ENCODE measurements at regions not wholly inside any gene's neighbourhood (a gene's known extent, or its start where the extent isn't known, plus 50 kb on each side); places are given as distances from the start of the nearest gene placed in this dataset.

DNA sequence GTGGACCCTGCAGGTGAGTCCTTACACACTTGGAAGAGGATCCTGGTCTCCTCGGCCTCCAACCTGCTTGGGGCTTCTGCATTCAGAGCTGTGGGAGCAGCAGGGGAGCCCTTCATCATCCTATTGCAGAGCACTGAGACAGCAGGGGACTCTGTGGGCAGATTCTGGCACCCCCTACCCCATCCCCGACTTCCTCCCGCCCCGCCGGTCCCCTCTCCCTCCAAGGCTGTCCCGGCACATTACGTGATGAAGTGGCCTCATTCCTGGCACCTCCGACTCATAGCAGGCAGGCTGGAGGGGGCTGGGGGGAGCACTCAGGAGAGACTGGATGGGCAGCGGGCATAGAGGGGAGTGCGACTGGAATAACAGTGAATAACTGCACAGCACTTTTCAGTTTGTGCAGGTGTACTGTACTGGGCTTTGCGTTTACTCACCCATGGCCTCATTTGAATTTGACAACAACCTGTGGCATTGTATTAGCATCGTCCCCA is 394.1 kb downstream of the MATN1 start:
- TF ChIP-seq, protein P1, sequence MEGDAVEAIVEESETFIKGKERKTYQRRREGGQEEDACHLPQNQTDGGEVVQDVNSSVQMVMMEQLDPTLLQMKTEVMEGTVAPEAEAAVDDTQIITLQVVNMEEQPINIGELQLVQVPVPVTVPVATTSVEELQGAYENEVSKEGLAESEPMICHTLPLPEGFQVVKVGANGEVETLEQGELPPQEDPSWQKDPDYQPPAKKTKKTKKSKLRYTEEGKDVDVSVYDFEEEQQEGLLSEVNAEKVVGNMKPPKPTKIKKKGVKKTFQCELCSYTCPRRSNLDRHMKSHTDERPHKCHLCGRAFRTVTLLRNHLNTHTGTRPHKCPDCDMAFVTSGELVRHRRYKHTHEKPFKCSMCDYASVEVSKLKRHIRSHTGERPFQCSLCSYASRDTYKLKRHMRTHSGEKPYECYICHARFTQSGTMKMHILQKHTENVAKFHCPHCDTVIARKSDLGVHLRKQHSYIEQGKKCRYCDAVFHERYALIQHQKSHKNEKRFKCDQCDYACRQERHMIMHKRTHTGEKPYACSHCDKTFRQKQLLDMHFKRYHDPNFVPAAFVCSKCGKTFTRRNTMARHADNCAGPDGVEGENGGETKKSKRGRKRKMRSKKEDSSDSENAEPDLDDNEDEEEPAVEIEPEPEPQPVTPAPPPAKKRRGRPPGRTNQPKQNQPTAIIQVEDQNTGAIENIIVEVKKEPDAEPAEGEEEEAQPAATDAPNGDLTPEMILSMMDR (IDR thresholded peaks at IDR 0.05; ENCODE audit: low read depth, low read length, missing control alignments): no peak
- H3K27me3 ChIP-seq (replicated peaks): no peaks in the 10 kb centered on the region
- H3K36me3 ChIP-seq (replicated peaks): no peaks in the 10 kb centered on the region
- in situ Hi-C loops (cut with HindIII; ENCODE audit: low pct_ligation_motif_present, low sequenced_read_pairs): no loop called here
- H3K27ac ChIP-seq: no peak overlapping the region
- H3K4me3 ChIP-seq (ENCODE audit: low read depth, low read length): no peak overlapping the region
- DNase-seq: no peak

DNA sequence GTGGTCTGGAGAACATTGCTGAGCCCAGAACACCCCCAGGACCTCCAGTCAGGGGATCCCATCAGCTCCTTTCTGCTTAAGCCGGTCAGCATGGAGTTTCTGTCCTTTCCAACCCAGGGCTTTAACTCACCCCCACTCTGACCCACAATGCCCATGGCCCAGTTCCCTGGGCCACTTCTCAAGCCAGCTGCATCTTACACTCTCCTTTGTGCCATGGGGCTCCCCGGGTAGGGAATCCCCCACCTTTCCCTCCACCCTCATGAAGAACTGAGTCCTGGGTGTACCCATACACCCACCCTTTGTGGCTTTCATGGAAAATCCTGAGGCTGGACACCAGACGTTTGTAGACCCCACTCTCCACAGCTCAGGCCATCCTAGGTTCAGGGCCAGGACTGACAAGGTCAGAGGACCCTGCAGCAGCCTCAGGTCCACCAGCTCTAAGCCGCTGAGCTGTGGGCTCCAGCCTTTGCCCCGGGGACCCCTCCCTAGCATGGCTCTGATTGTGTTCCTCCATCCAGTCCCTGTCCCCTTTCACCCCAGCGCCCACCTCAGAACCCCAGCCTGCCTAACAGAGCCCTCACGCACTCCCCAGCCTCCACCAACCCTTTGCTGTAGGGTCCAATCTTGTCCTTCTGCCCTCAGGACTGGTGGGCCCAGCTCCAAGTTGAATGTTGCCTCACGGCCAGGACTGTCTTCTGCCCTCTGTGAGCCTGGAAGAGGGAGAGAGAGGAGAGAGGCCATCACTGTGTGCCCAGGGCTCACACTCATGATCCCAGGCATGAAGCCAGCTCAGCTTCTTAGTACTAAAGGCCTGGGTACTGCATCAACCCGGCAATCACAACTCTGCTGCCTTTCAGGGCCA is 394.8 kb downstream of the MATN1 start:
- no peak for DNase-seq
- Histone ChIP-seq H3K27ac (no peak overlapping the region), H3K36me3 (replicated peaks) (no peaks in the 10 kb centered on the region), H3K27me3 (replicated peaks) (no peaks in the 10 kb centered on the region), H3K4me3 (ENCODE audit: low read depth, low read length) (no peak overlapping the region)
- in situ Hi-C loops (cut with HindIII; ENCODE audit: low pct_ligation_motif_present, low sequenced_read_pairs): no loop called here
- TF ChIP-seq, protein P1 (IDR thresholded peaks at IDR 0.05; ENCODE audit: low read depth, low read length, missing control alignments): no peak

DNA sequence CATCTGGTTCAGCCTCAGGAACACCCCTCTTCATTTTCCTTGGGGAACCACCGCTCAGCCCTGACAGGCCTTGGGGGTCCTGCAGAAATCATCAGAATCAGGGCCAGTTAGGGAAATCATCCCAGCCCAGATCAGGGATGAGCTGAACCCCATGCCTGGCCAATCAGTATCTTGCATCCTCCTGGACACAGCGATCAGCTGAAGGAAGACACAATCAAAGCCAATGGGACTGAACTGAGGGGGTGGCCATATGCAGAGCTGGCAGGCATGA is 395.4 kb downstream of the MATN1 start:
- TF ChIP-seq, protein P1 (IDR thresholded peaks at IDR 0.05; ENCODE audit: low read depth, low read length, missing control alignments): no peak
- no peaks in the 10 kb centered on the region for H3K36me3 ChIP-seq (replicated peaks)
- no peak for DNase-seq
- no peak overlapping the region for H3K4me3 ChIP-seq (ENCODE audit: low read depth, low read length)
- no peak overlapping the region for H3K27ac ChIP-seq
- in situ Hi-C loops (cut with HindIII; ENCODE audit: low pct_ligation_motif_present, low sequenced_read_pairs): no loop called here
- no peaks in the 10 kb centered on the region for H3K27me3 ChIP-seq (replicated peaks)

DNA sequence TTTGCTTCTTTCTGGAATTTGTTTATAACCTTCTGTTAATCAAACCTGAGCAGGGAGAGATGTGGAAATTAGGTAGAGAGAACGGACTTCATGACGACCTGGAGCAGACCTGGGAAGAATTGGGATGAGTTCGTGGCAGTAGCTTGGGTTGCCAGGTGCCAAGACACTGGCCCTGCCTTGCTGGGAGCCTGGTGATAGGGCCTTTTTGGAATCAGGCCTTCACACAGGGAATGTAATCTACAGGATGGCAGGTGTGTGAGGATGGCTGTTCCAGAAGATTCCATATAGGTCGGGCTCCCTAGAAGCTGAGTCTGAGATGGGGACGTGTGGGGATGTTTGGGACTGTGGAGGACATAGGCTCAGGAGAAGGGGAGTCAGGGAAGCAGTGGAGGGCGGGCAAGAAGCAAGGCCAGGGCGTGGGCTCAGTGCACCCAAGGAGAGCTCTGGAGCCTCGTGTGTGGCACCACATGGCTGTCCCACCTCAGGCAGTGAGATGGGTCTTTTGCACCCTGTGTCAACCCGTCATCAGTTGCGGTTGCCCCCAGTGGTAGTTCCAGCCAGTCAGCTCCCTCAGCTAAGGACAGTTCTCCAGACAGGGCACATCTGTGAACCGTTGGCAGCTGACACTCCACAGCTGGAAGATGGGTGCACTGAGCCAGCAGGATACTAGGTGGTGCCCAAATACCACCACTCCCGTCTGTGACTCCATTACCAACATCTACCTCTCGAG is 395.9 kb downstream of the MATN1 start:
- Histone ChIP-seq H3K36me3 (replicated peaks) (no peaks in the 10 kb centered on the region), H3K27ac (no peak overlapping the region), H3K27me3 (replicated peaks) (no peaks in the 10 kb centered on the region), H3K4me3 (ENCODE audit: low read depth, low read length) (no peak overlapping the region)
- in situ Hi-C loops (cut with HindIII; ENCODE audit: low pct_ligation_motif_present, low sequenced_read_pairs): no loop called here
- TF ChIP-seq, protein P1 (IDR thresholded peaks at IDR 0.05; ENCODE audit: low read depth, low read length, missing control alignments): no peak
- DNase-seq: no peak

DNA sequence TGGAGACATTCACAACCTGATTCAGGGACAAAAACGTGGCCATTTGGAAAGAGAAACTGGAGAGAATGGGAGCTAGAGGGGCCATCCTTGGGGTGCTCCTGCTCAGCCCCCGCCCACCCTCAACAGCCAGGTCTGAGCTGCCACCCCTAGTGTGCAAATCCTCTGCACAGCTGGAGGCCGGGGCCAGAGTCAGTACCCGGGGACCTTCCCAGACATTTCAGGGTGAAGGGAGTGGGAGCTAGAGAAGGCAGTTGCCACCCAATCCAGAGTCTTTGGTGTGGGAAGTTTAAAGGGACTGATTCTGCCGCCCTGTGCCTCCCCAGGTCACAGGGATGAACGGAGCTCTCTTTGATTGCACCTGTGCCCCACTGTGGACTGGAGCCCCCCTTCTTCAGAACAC is 397.4 kb downstream of the MATN1 start:
- in situ Hi-C loops (cut with HindIII; ENCODE audit: low pct_ligation_motif_present, low sequenced_read_pairs): no loop called here

More for the DNA sequence above, 397.4 kb downstream of the MATN1 start:
- Histone ChIP-seq H3K36me3 (replicated peaks) (no peaks in the 10 kb centered on the region), H3K27ac (no peak overlapping the region), H3K4me3 (ENCODE audit: low read depth, low read length) (no peak overlapping the region), H3K27me3 (replicated peaks) (no peaks in the 10 kb centered on the region)
- TF ChIP-seq, protein P1 (IDR thresholded peaks at IDR 0.05; ENCODE audit: low read depth, low read length, missing control alignments): no peak
- no peak for DNase-seq
